ENCODE measurements at regions not wholly inside any gene's neighbourhood (a gene's known extent, or its start where the extent isn't known, plus 50 kb on each side); places are given as distances from the start of the nearest gene placed in this dataset.

GRCh38 chr12:24455811-24456210 lies 493.1 kb downstream of the BCAT1 start:
- no peak for DNase-seq (ENCODE audit: low read depth)
- TF ChIP-seq, protein P1, sequence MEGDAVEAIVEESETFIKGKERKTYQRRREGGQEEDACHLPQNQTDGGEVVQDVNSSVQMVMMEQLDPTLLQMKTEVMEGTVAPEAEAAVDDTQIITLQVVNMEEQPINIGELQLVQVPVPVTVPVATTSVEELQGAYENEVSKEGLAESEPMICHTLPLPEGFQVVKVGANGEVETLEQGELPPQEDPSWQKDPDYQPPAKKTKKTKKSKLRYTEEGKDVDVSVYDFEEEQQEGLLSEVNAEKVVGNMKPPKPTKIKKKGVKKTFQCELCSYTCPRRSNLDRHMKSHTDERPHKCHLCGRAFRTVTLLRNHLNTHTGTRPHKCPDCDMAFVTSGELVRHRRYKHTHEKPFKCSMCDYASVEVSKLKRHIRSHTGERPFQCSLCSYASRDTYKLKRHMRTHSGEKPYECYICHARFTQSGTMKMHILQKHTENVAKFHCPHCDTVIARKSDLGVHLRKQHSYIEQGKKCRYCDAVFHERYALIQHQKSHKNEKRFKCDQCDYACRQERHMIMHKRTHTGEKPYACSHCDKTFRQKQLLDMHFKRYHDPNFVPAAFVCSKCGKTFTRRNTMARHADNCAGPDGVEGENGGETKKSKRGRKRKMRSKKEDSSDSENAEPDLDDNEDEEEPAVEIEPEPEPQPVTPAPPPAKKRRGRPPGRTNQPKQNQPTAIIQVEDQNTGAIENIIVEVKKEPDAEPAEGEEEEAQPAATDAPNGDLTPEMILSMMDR (IDR thresholded peaks at IDR 0.05; ENCODE audit: insufficient read depth, low read length) = no peak
- no peak overlapping the region for H3K4me3 ChIP-seq (ENCODE audit: low read depth, low read length)

DNA sequence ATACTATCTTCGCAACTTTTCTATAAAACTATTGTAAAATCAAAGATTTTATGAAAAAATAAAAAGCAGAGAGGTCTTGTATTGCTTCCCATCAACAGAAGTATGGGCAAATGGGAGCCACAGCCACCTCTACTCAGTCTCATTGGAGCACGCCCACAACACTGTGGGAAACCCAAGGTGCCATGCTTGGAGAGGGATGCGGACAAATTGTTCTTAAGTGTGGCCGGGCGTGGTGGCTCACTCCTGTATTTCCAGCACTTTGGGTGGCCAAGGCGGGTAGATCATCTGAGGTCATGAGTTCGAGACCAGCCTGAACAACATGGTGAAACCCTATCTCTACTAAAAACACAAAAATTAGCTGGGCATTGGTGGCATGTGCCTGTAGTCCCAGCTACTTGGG lies 498.2 kb upstream of the SOX5 start:
- H3K4me3 ChIP-seq (ENCODE audit: low read depth, low read length) = no peak overlapping the region
- no peak for DNase-seq (ENCODE audit: low read depth)
- TF ChIP-seq, protein P1 (IDR thresholded peaks at IDR 0.05; ENCODE audit: insufficient read depth, low read length) = no peak

- H3K4me3 ChIP-seq (ENCODE audit: low read depth, low read length) = no peak overlapping the region
- no peak for DNase-seq (ENCODE audit: low read depth)
- TF ChIP-seq, protein P1 (IDR thresholded peaks at IDR 0.05; ENCODE audit: insufficient read depth, low read length) = no peak
Measured at GRCh38 chr12:24446287-24446686, 496.8 kb upstream of the SOX5 start.

- TF ChIP-seq, protein P1 (IDR thresholded peaks at IDR 0.05; ENCODE audit: insufficient read depth, low read length) = no peak
- DNase-seq (ENCODE audit: low read depth) = no peak
- H3K4me3 ChIP-seq (ENCODE audit: low read depth, low read length) = no peak overlapping the region
Measured at GRCh38 chr12:24444634-24445033, 495.2 kb upstream of the SOX5 start.

GRCh38 chr12:24441458-24441857 lies 492.0 kb upstream of the SOX5 start:
- TF ChIP-seq, protein P1 (IDR thresholded peaks at IDR 0.05; ENCODE audit: insufficient read depth, low read length) = no peak
- DNase-seq (ENCODE audit: low read depth) = no peak
- no peak overlapping the region for H3K4me3 ChIP-seq (ENCODE audit: low read depth, low read length)

GRCh38 chr12:24436667-24437066 lies 487.2 kb upstream of the SOX5 start:
- no peak for DNase-seq (ENCODE audit: low read depth)
- no peak overlapping the region for H3K4me3 ChIP-seq (ENCODE audit: low read depth, low read length)
- TF ChIP-seq, protein P1 (IDR thresholded peaks at IDR 0.05; ENCODE audit: insufficient read depth, low read length) = no peak

DNA sequence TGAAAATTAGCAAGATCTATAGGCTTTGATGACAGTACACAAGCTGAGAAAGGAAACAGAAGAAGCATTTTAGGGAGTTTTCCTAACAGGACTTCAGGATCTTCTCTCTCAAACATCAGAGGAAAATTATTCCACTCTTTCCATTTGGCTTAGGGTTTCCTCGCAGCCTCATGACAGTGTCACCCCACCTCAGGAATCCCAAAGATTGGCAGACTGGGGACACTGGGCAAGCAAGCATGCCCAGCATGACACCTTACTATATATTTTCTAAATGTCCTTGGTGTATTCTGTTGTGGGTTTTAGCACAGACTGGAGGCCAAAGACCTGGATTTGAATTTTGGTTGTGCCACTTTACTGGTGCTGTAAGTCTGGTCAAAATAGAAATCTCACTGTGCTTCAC lies 482.4 kb upstream of the SOX5 start:
- no peak for DNase-seq (ENCODE audit: low read depth)
- TF ChIP-seq, protein P1 (IDR thresholded peaks at IDR 0.05; ENCODE audit: insufficient read depth, low read length) = no peak
- H3K4me3 ChIP-seq (ENCODE audit: low read depth, low read length) = no peak overlapping the region

All from fibroblast of the aortic adventitia (primary cell).